Activated T-helper 1 cell treated with anti-CD3 and anti-CD28 coated beads, Interleukin-12 subunit alpha, Interleukin-12 subunit beta, Interleukin-2, Interleukin-4 antibody, amounts not matched to agents 30 ng/mL and 10 ng/mL and 1 ng/mL, durations not matched to agents 14 hours and 24 hours and 36 hours (primary cell): ENCODE measurements at regions not wholly inside any gene's neighbourhood (a gene's known extent, or its start where the extent isn't known, plus 50 kb on each side); places are given as distances from the start of the nearest gene placed in this dataset.

Experiments
- DNase-seq: peaks from one replicate; pipeline ENCODE4 v3.0.0; 2021; ENCODE audit warnings: low spot score
- H3K27ac Mint-ChIP-seq: one replicate; pipeline ENCODE4 v1.8.0; 2021; ENCODE audit warnings: mild to moderate bottlenecking, mixed read lengths
- H3K27me3 Mint-ChIP-seq: one replicate; pipeline ENCODE4 v1.8.0; 2022; ENCODE audit warnings: mild to moderate bottlenecking, moderate library complexity, mixed read lengths; ENCODE audit not compliant: insufficient read depth
- H3K36me3 Mint-ChIP-seq: one replicate; pipeline ENCODE4 v1.8.0; 2021; ENCODE audit warnings: low read depth, mixed read lengths
- H3K4me1 Mint-ChIP-seq: one replicate; pipeline ENCODE4 v1.8.0; 2021; ENCODE audit warnings: low read depth, mixed read lengths
- H3K4me3 Mint-ChIP-seq: one replicate; pipeline ENCODE4 v1.8.0; 2021; ENCODE audit warnings: mild to moderate bottlenecking, moderate library complexity, mixed read lengths
- H3K9me3 Mint-ChIP-seq: one replicate; pipeline ENCODE4 v1.8.0; 2021; ENCODE audit warnings: mixed read lengths
- intact Hi-C: fragments of 100-400 bp; cut with micrococcal nuclease; formaldehyde crosslinking; loops from one replicate; pipeline ENCODE4 v1.15.1; 2024

- intact Hi-C loops: no loop called here
- no peak overlapping the region for H3K27ac Mint-ChIP-seq
- peaks cover 3% of the 10 kb centered on the region for H3K36me3 Mint-ChIP-seq
- H3K27me3 Mint-ChIP-seq: peaks cover 5% of the 10 kb centered on the region
- no peak overlapping the region for H3K4me3 Mint-ChIP-seq
- no peak for DNase-seq
- H3K4me1 Mint-ChIP-seq: no peaks in the 10 kb centered on the region
- H3K9me3 Mint-ChIP-seq: no peaks in the 10 kb centered on the region
Measured at GRCh38 chr21:25408666-25409065, 198.6 kb downstream of the MRPL39 start.

GRCh38 chr21:25406887-25407579 lies 200.2 kb downstream of the MRPL39 start:
- no peak overlapping the region for H3K27ac Mint-ChIP-seq
- peaks cover 3% of the 10 kb centered on the region for H3K36me3 Mint-ChIP-seq
- no peak overlapping the region for H3K4me3 Mint-ChIP-seq

GRCh38 chr21:25405984-25406383 lies 201.3 kb downstream of the MRPL39 start:
- Mint-ChIP-seq H3K4me3 (no peak overlapping the region), H3K27me3 (peaks cover 5% of the 10 kb centered on the region), H3K27ac (no peak overlapping the region), H3K9me3 (no peaks in the 10 kb centered on the region), H3K36me3 (peaks cover 3% of the 10 kb centered on the region), H3K4me1 (peaks cover 11% of the 10 kb centered on the region)
- no peak for DNase-seq
- intact Hi-C loops: no loop called here

More at GRCh38 chr21:25406887-25407579, 200.2 kb downstream of the MRPL39 start:
- Mint-ChIP-seq H3K27me3 (peaks cover 8% of the 10 kb centered on the region), H3K9me3 (no peaks in the 10 kb centered on the region), H3K4me1 (peaks cover 11% of the 10 kb centered on the region)
- intact Hi-C loops: no loop called here
- no peak for DNase-seq

GRCh38 chr21:25402134-25402961 lies 204.9 kb downstream of the MRPL39 start:
- no peak overlapping the region for H3K27ac Mint-ChIP-seq
- no peak overlapping the region for H3K4me3 Mint-ChIP-seq
- no peak for DNase-seq
- intact Hi-C loops: no loop called here
- no peaks in the 10 kb centered on the region for H3K9me3 Mint-ChIP-seq
- H3K27me3 Mint-ChIP-seq: peaks cover 2% of the 10 kb centered on the region
- H3K36me3 Mint-ChIP-seq: peaks cover 3% of the 10 kb centered on the region
- peaks cover 13% of the 10 kb centered on the region for H3K4me1 Mint-ChIP-seq

GRCh38 chr21:25400427-25400826 lies 206.9 kb downstream of the MRPL39 start:
- H3K9me3 Mint-ChIP-seq: no peaks in the 10 kb centered on the region
- intact Hi-C loops: no loop called here

GRCh38 chr21:25398630-25399029 lies 208.7 kb downstream of the MRPL39 start:
- H3K27ac Mint-ChIP-seq: no peak overlapping the region
- H3K4me3 Mint-ChIP-seq: no peak overlapping the region
- intact Hi-C loops: loop anchor here (5.0 kb wide), 1 partner anchor 971 kb away; no protein-coding TSS in a partner anchor
- no peaks in the 10 kb centered on the region for H3K36me3 Mint-ChIP-seq
- DNase-seq: no peak
- peaks cover 2% of the 10 kb centered on the region for H3K27me3 Mint-ChIP-seq
- H3K4me1 Mint-ChIP-seq: peaks cover 25% of the 10 kb centered on the region
- H3K9me3 Mint-ChIP-seq: no peaks in the 10 kb centered on the region

More at GRCh38 chr21:25400427-25400826, 206.9 kb downstream of the MRPL39 start:
- peaks cover 2% of the 10 kb centered on the region for H3K27me3 Mint-ChIP-seq
- no peak overlapping the region for H3K27ac Mint-ChIP-seq
- H3K4me1 Mint-ChIP-seq: peaks cover 25% of the 10 kb centered on the region
- peaks cover 3% of the 10 kb centered on the region for H3K36me3 Mint-ChIP-seq
- H3K4me3 Mint-ChIP-seq: no peak overlapping the region
- DNase-seq: no peak

GRCh38 chr21:25396135-25396711 lies 211.1 kb downstream of the MRPL39 start:
- H3K27me3 Mint-ChIP-seq: no peaks in the 10 kb centered on the region
- peak overlapping the region; percentile 78 for H3K27ac Mint-ChIP-seq
- intact Hi-C loops: loop anchor here (1.0 to 5.0 kb wide), 13 partner anchors 25 to 969 kb away; partner anchors contain the start of gene MRPL39
- peak overlapping the region; percentile 35 for H3K4me3 Mint-ChIP-seq
- peak; percentile 58 for DNase-seq
- H3K9me3 Mint-ChIP-seq: no peaks in the 10 kb centered on the region
- H3K4me1 Mint-ChIP-seq: peaks cover 13% of the 10 kb centered on the region
- H3K36me3 Mint-ChIP-seq: peaks cover 2% of the 10 kb centered on the region

GRCh38 chr21:25391777-25392176 lies 215.5 kb downstream of the MRPL39 start:
- H3K4me3 Mint-ChIP-seq: no peak overlapping the region
- intact Hi-C loops: no loop called here
- H3K27ac Mint-ChIP-seq: no peak overlapping the region
- peaks cover 2% of the 10 kb centered on the region for H3K36me3 Mint-ChIP-seq
- DNase-seq: no peak
- no peaks in the 10 kb centered on the region for H3K9me3 Mint-ChIP-seq
- H3K27me3 Mint-ChIP-seq: no peaks in the 10 kb centered on the region
- H3K4me1 Mint-ChIP-seq: peaks cover 9% of the 10 kb centered on the region

- no peak overlapping the region for H3K27ac Mint-ChIP-seq
- H3K9me3 Mint-ChIP-seq: no peaks in the 10 kb centered on the region
- H3K27me3 Mint-ChIP-seq: no peaks in the 10 kb centered on the region
- H3K4me3 Mint-ChIP-seq: no peak overlapping the region
- peaks cover 2% of the 10 kb centered on the region for H3K36me3 Mint-ChIP-seq
- intact Hi-C loops: no loop called here
- no peak for DNase-seq
- peaks cover 5% of the 10 kb centered on the region for H3K4me1 Mint-ChIP-seq
Measured at GRCh38 chr21:25390701-25391100, 216.6 kb downstream of the MRPL39 start.

GRCh38 chr21:25387665-25388064 lies 219.6 kb downstream of the MRPL39 start:
- H3K36me3 Mint-ChIP-seq: peaks cover 2% of the 10 kb centered on the region
- no peak for DNase-seq
- no peak overlapping the region for H3K27ac Mint-ChIP-seq
- peaks cover 4% of the 10 kb centered on the region for H3K27me3 Mint-ChIP-seq
- peaks cover 9% of the 10 kb centered on the region for H3K4me1 Mint-ChIP-seq
- no peaks in the 10 kb centered on the region for H3K9me3 Mint-ChIP-seq
- intact Hi-C loops: loop anchor here (5.0 to 10.0 kb wide), 5 partner anchors 545 to 1535 kb away; no protein-coding TSS in a partner anchor
- H3K4me3 Mint-ChIP-seq: no peak overlapping the region

- DNase-seq: no peak
- H3K27me3 Mint-ChIP-seq: peaks cover 4% of the 10 kb centered on the region
- H3K4me1 Mint-ChIP-seq: peaks cover 9% of the 10 kb centered on the region
- H3K9me3 Mint-ChIP-seq: no peaks in the 10 kb centered on the region
- H3K27ac Mint-ChIP-seq: no peak overlapping the region
- intact Hi-C loops: loop anchor here (1.0 to 10.0 kb wide), 8 partner anchors 36 to 1534 kb away; no protein-coding TSS in a partner anchor
- H3K4me3 Mint-ChIP-seq: no peak overlapping the region
- H3K36me3 Mint-ChIP-seq: no peaks in the 10 kb centered on the region
Measured at GRCh38 chr21:25385911-25386474, 221.3 kb downstream of the MRPL39 start.

GRCh38 chr21:25385341-25385740 lies 221.9 kb downstream of the MRPL39 start:
- Mint-ChIP-seq H3K4me1 (peaks cover 9% of the 10 kb centered on the region), H3K27ac (no peak overlapping the region), H3K36me3 (no peaks in the 10 kb centered on the region), H3K9me3 (no peaks in the 10 kb centered on the region), H3K27me3 (peaks cover 4% of the 10 kb centered on the region), H3K4me3 (no peak overlapping the region)
- intact Hi-C loops: loop anchor here (2.0 to 10.0 kb wide), 6 partner anchors 489 to 1533 kb away; no protein-coding TSS in a partner anchor
- no peak for DNase-seq
